Heart left ventricle (tissue), 13 donors: ENCODE measurements at regions not wholly inside any gene's neighbourhood (a gene's known extent, or its start where the extent isn't known, plus 50 kb on each side); places are given as distances from the start of the nearest gene placed in this dataset.

ENCODE experiments used
- CTCF ChIP-seq, 12 donors: fragments of 200-600 bp; sonication (generic) in 4 of 12; IDR thresholded peaks; one replicate each; pipeline versions ENCODE4 v1.5.0 to v1.8.0; 2018 to 2022; ENCODE audit warnings: antibody characterized with exemption in 12 of 12, mild to moderate bottlenecking in 5 of 12
- POLR2A ChIP-seq, 2 donors: fragments of 450-650 bp; IDR thresholded peaks; one replicate each; pipeline ENCODE4 v1.6.1; 2017; ENCODE audit warnings: antibody characterized with exemption in 2 of 2, mild to moderate bottlenecking in 2 of 2, moderate library complexity in 2 of 2
- donor health status: ischemic (EF 13 %, LVEDD 7.1; RV severe dilation, severe dysfunction).
- donor health status: DM: no; HTN: yes; CAD: no.
- donor health status: DM: no; HTN: no; CAD: no.
- donor health status: ischemic (EF 25% LVEDD 6.9; RV normal size, moderate dysfunction).
- donor health status: ischemic (EF 25% LVEDD 5.7; RV mildly dilated, moderate dysfunction).
- donor health status: ischemic (EF 35%, LVEDD 5.7; RV mildly dilated, moderate dysfunction).
- donor health status: nonischemic (EF 11% LVEDD 7.7; RV severe dilation, severe dysfunction).
- donor health status: DM: yes; HTN: yes; CAD: no.
- donor health status: PGD.
- donor health status: ischemic (EF 29% LVEDD 5.4; RV normal size, mild dysfunction).
- donor health status: nonischemic (EF 23%, LVEDD 6.1; RV moderate dilation, normal function).

DNA sequence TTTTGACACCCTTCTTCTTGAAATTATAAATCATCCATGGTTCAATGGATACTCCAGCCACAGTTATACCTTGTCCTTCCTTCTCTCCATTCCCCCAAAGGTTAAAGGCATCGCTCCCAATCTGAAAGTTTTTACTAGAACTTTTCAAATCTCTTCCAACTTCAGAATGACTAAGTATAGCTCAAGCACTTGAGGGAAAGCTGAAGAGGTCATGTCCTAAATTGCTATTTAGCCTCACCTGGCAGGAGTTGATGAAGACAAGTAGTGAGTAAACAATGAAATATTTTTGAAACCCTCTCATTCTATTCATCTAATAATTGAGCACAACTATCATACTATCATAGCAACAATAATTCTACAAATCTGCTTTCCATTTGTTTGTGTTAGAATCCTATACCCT, 167.8 kb downstream of the HNMT start:
- no peak for TF ChIP-seq CTCF (IDR thresholded peaks at IDR 0.05)
- TF ChIP-seq POLR2A (IDR thresholded peaks at IDR 0.05) = no peak
